Epithelial cell of proximal tubule (primary cell): ENCODE measurements at regions not wholly inside any gene's neighbourhood (a gene's known extent, or its start where the extent isn't known, plus 50 kb on each side); places are given as distances from the start of the nearest gene placed in this dataset.

Experiments used
- DNase-seq: peaks from one replicate; pipeline ENCODE4 v3.0.0-alpha.2; 2011; ENCODE audit warnings: low read depth
- H3K4me3 ChIP-seq: 2 replicates; pipeline ENCODE4 v1.5.1; 2011; ENCODE audit warnings: low read depth, mild to moderate bottlenecking, low read length
- CTCF ChIP-seq: conservative IDR thresholded peaks from 2 replicates; pipeline ENCODE4 v1.5.1; 2012; ENCODE audit warnings: low read depth, mild to moderate bottlenecking, low read length

GRCh38 chr17:77807051-77807745 is 151.3 kb upstream of the TNRC6C start:
- no peak overlapping the region for H3K4me3 ChIP-seq
- no peak for TF ChIP-seq CTCF
- DNase-seq, result no peak

- no peak for DNase-seq
- no peak for TF ChIP-seq CTCF
- H3K4me3 ChIP-seq, result no peak overlapping the region
These were observed 150.6 kb upstream of the TNRC6C start for GRCh38 chr17:77807746-77808441.

DNA sequence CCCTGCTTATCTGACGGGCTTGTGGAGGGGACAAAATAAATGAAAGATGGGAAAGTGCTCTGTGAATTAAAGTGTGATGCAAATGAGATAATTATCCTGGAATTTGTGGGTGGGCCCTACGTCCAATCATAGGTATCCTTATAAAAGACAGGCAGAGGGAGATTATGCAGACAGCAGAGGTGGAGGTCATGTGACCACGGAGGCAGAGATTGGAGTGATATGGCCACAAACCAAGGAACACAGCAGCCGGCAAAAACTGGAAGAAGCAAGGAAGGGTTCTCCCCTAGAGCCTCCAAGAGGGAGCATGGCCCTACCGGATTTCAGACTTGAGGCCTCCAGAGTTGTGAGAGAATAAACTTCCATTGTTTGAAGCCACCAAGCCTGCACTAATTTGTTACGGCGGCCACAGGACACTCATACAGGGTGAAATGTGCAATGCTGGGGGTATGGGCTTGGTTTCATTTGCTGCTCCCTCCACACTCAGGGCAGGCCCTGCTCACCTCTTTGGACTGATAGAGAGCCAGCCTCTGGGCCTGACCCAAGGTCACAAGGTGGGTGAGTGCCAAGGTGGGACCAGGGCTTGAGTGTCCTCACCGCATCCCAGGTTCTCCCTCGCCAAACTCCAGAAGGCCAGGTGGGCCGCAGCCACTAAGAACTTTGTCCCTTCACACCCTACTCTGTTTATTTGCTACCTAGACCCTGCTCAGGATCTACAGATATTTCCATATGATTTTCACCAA is 149.6 kb upstream of the TNRC6C start:
- TF ChIP-seq CTCF, result no peak

DNA sequence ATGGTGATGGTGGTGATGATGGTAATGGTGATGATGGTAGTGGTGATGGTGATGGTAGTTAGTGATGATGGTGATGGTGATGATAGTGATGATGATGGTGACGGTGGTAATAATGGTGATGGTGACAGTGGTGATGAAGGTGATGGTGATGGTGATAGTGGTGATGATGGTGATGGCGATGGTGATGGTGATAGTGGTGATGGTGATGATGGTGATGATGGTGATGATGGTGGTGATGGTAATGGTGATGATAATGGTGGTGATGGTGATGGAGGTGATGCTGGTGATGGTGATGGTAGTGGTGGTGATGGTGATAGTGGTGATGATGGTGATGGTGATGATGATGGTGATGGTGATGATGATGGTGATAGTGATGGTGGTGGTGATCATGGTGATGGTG is 148.7 kb upstream of the TNRC6C start:
- H3K4me3 ChIP-seq, result no peak overlapping the region
- DNase-seq, result no peak
- TF ChIP-seq CTCF, result no peak

More for the DNA sequence above, 149.6 kb upstream of the TNRC6C start:
- no peak for DNase-seq
- no peak overlapping the region for H3K4me3 ChIP-seq

DNA sequence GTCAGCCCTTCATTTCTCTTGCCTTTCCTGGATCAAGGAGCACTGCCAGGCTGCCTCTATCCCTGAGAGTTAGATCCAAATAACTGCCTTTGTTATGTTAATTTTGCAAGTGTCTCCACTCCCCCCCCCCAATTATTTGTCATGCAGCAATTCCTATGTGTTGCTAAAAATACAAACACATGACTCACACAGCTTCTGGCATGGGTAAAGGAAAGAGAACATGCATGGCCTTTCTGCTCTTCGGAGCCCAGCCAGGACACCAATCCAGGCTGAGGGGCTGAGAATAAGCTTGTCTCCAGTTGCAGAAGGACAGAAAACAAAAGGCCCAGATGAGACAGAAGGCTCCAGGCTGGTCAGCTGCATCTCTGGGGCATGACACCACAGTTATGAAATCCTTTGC is 148.0 kb upstream of the TNRC6C start:
- no peak overlapping the region for H3K4me3 ChIP-seq
- no peak for TF ChIP-seq CTCF
- no peak for DNase-seq

DNA sequence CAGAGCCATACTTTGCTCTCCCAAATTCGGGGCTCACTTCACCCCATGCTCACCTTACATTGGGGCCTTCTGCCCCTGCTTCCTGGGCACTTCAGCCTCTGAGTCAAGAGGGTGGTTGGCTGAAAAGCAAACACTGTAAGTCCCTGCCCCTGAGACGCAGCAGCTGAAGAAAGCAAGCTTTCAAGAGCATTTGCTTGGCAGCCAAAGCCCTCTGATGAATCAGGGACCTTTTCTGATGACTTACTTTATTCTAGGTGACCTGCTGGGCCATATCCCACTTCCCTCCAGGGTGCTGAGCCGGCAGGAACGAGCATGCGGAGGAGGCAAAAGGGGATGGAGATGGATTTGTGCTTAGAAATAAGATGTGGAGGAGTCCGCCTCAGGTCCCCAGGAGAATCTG is 147.0 kb upstream of the TNRC6C start:
- no peak for TF ChIP-seq CTCF
- no peak overlapping the region for H3K4me3 ChIP-seq
- no peak for DNase-seq
